ENCODE measurements at regions not wholly inside any gene's neighbourhood (a gene's known extent, or its start where the extent isn't known, plus 50 kb on each side); places are given as distances from the start of the nearest gene placed in this dataset.

- Histone ChIP-seq H3K9me3 (ENCODE audit: low read depth) (no peaks in the 10 kb centered on the region), H3F3A (ENCODE audit: low read depth) (no peaks in the 10 kb centered on the region), H3K4me1 (no peaks in the 10 kb centered on the region), H2AFZ (replicated peaks) (no peak overlapping the region), H3K79me2 (ENCODE audit: low read depth) (no peaks in the 10 kb centered on the region), H3K9ac (no peak overlapping the region), H3K27ac (no peak overlapping the region), H3K36me3 (no peaks in the 10 kb centered on the region), H4K20me1 (ENCODE audit: low read depth) (no peaks in the 10 kb centered on the region), H3K27me3 (no peaks in the 10 kb centered on the region), H3K4me3 (no peak overlapping the region), H3K4me2 (no peak overlapping the region)
- no peak overlapping the region for H3K27ac Mint-ChIP-seq
- peaks cover 45% of the 10 kb centered on the region for H3K9me3 Mint-ChIP-seq
- H3K27me3 Mint-ChIP-seq (ENCODE audit: insufficient read depth, low read depth): no peaks in the 10 kb centered on the region
- no peak for DNase-seq (ENCODE audit: low spot score)
- H3K36me3 Mint-ChIP-seq: peaks cover 2% of the 10 kb centered on the region
- H3K4me3 Mint-ChIP-seq: no peak overlapping the region
- TF ChIP-seq EZH2 (IDR thresholded peaks at IDR 0.05) (no peak), CTCF (IDR thresholded peaks at IDR 0.05) (no peak), EZH2phosphoT487 (IDR thresholded peaks at IDR 0.05) (no peak)
- no peaks in the 10 kb centered on the region for H3K4me1 Mint-ChIP-seq
Observed at GRCh38 chr12:38144049-38144448, 172.5 kb upstream of the ALG10B start.

DNA sequence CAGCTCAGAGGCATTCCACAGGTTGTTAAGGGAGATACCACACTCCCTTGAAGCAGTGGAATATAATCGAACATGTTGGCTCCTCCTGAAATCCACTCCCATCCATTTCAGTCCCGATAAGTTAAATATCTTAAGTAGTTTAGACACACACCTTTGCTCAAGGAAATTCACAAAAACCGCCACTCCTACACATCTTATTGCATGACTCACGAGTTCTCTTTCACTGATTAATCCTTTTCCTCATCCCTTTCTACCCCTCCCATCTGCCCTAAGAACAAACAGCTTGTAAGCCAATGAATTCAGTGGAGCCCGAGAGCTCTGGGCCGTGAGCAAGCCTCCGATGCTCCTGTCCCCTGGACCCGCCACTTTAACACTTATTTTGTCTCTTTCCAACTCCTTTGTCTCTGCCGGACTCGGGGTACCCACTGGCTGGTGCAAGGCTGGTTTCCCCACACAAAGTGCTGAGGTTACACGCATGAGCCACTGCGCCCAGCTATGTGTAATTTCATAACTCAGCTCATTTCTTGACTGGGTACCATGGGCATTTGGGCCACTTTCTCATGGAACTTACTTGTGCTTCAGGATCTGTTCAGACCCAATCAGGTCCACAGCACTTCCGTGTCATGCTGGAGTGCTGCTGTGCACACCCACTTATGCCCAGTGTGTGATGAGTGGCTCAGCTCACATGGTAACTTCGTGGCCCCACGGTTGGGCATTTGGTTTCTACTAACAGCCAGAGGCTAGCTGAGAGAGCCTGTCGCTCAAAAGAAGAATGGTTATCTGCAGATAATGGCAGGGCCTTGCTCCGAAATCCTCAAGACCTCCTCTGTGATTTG, 171.8 kb upstream of the ALG10B start:
- no peaks in the 10 kb centered on the region for H3K27me3 ChIP-seq
- H3K4me1 ChIP-seq: no peaks in the 10 kb centered on the region
- Mint-ChIP-seq H3K9me3 (peaks cover 47% of the 10 kb centered on the region), H3K4me3 (no peak overlapping the region), H3K27me3 (ENCODE audit: insufficient read depth, low read depth) (no peaks in the 10 kb centered on the region), H3K4me1 (no peaks in the 10 kb centered on the region), H3K27ac (no peak overlapping the region), H3K36me3 (peaks cover 2% of the 10 kb centered on the region)
- no peak overlapping the region for H3K4me2 ChIP-seq
- H3K4me3 ChIP-seq: no peak overlapping the region
- H3K9ac ChIP-seq: no peak overlapping the region
- no peak overlapping the region for H3K27ac ChIP-seq
- H3K36me3 ChIP-seq: no peaks in the 10 kb centered on the region
- H3K9me3 ChIP-seq (ENCODE audit: low read depth): peaks cover 4% of the 10 kb centered on the region
- H3F3A ChIP-seq (ENCODE audit: low read depth): no peaks in the 10 kb centered on the region
- no peaks in the 10 kb centered on the region for H4K20me1 ChIP-seq (ENCODE audit: low read depth)
- H3K79me2 ChIP-seq (ENCODE audit: low read depth): no peaks in the 10 kb centered on the region
- no peak for TF ChIP-seq CTCF (IDR thresholded peaks at IDR 0.05)
- no peak for TF ChIP-seq EZH2phosphoT487 (IDR thresholded peaks at IDR 0.05)
- TF ChIP-seq EZH2 (IDR thresholded peaks at IDR 0.05): no peak
- DNase-seq (ENCODE audit: low spot score): no peak
- H2AFZ ChIP-seq (replicated peaks): no peak overlapping the region

GRCh38 chr12:38149395-38150073, 167.0 kb upstream of the ALG10B start:
- peaks cover 8% of the 10 kb centered on the region for H3K9me3 ChIP-seq (ENCODE audit: low read depth)
- H2AFZ ChIP-seq (replicated peaks): no peak overlapping the region
- TF ChIP-seq EZH2 (IDR thresholded peaks at IDR 0.05) (no peak), EZH2phosphoT487 (IDR thresholded peaks at IDR 0.05) (no peak), CTCF (IDR thresholded peaks at IDR 0.05) (no peak)
- no peak overlapping the region for H3K27ac Mint-ChIP-seq
- H3K4me1 Mint-ChIP-seq: no peaks in the 10 kb centered on the region
- H3K4me3 Mint-ChIP-seq: no peak overlapping the region
- no peaks in the 10 kb centered on the region for H3F3A ChIP-seq (ENCODE audit: low read depth)
- no peak overlapping the region for H3K27ac ChIP-seq
- no peak overlapping the region for H3K9ac ChIP-seq
- peaks cover 67% of the 10 kb centered on the region for H3K9me3 Mint-ChIP-seq
- H3K4me2 ChIP-seq: no peak overlapping the region
- no peak overlapping the region for H3K4me3 ChIP-seq
- no peaks in the 10 kb centered on the region for H3K4me1 ChIP-seq
- no peaks in the 10 kb centered on the region for H3K79me2 ChIP-seq (ENCODE audit: low read depth)
- no peaks in the 10 kb centered on the region for H3K27me3 Mint-ChIP-seq (ENCODE audit: insufficient read depth, low read depth)
- no peaks in the 10 kb centered on the region for H3K36me3 ChIP-seq
- DNase-seq (ENCODE audit: low spot score): no peak
- H3K36me3 Mint-ChIP-seq: peaks cover 2% of the 10 kb centered on the region
- no peaks in the 10 kb centered on the region for H4K20me1 ChIP-seq (ENCODE audit: low read depth)
- H3K27me3 ChIP-seq: no peaks in the 10 kb centered on the region
